ENCODE measurements at regions not wholly inside any gene's neighbourhood (a gene's known extent, or its start where the extent isn't known, plus 50 kb on each side); places are given as distances from the start of the nearest gene placed in this dataset.
"Not testable (repeated sequence)": the region's sequence is repeated elsewhere in the genome, so short reads cannot be mapped to it uniquely, and the experiment has no call there.

DNA sequence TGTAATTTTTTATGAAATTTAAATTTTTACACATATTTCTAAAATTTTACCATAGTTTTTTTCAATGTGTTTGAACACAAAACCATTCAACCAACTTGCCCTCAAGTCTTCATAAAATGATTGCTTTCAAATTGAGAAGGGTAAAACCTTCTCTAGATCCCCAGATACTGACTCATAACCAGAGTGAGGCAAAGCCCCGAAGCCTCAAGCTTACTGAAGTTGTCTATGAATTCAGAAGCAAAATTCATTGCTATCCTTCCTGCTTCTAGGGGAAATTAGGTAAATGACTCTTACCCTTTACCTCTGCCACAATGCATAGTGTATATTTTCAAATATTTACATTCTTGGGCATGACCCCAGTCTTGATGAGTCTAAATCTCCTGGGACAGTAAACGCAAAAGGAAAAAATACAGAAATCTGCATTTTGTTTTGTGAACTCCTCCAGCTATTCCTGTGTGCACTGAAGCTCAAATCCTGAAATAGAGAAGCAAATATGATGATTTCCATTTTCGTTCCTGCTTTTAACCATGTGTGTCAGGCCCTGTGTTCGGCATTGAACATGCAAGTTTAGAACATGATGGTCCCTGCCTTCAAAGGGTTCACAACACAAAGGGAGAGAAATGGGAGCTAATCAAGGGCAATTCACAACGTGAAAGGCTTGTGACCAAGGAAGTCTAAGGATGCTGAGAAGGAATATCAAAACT is 246.3 kb downstream of the SUCLG1 start:
- no peak for DNase-seq

DNA sequence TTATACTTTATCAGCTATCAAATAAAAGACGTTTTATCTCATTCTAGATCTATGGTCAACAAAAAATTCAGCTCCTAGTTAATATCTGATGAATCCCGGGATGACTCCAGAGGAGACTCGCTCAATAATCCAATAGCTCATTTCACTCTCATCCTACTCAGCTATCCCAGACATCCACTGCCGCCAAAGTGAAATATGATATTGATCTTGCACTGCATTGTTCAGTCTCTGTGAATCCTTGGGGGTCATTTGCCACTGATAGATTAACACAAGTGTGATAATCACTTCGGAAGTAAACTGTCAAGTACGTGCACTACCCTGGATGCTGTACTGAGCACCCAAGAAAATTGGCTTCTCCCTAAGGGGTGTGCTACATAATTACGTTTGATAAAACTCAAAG is 249.1 kb downstream of the SUCLG1 start:
- DNase-seq: no peak

DNA sequence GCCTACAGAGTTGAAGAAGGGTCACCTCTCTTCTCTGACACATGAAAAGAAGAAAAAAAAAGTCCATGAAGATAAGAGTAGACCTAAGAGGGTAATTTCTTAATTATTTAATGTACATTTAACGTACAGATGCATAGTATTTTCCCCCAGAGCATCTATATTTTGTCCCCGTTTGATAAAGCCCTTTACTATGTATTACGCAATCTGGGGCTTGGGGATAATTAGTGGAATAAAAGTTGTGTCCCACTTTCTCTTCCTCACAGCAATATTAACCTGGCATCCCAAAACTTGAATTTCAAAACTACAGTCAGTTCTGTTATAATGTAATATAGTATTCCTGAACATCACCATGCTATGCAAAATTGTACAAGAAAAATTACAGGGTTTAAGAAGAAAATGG is 254.1 kb downstream of the SUCLG1 start:
- no peak for DNase-seq

DNA sequence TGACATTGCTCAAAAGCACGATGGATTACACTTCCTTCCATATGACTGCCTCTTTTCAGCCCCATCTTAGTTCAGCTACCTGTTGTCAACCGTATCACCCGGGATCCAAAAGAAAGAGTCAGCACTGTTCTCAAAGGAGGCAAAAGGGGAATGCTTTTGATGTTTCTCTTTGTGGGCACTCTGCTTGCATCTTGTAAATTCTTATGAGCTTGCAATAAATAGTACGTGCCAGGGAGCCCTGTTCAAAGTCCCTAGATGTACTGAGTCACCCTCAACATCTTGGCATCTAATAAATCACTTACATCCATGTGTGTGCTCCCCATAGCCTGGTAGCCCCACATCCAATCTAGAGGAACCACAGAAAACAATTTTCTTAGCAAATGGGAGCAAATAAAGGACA is 256.9 kb downstream of the SUCLG1 start:
- DNase-seq: no peak

GRCh38 chr2:84201158-84201557 is 257.9 kb downstream of the SUCLG1 start:
- DNase-seq: no peak

- no peak for DNase-seq
Measured at GRCh38 chr2:84197901-84198300, 261.2 kb downstream of the SUCLG1 start.

DNA sequence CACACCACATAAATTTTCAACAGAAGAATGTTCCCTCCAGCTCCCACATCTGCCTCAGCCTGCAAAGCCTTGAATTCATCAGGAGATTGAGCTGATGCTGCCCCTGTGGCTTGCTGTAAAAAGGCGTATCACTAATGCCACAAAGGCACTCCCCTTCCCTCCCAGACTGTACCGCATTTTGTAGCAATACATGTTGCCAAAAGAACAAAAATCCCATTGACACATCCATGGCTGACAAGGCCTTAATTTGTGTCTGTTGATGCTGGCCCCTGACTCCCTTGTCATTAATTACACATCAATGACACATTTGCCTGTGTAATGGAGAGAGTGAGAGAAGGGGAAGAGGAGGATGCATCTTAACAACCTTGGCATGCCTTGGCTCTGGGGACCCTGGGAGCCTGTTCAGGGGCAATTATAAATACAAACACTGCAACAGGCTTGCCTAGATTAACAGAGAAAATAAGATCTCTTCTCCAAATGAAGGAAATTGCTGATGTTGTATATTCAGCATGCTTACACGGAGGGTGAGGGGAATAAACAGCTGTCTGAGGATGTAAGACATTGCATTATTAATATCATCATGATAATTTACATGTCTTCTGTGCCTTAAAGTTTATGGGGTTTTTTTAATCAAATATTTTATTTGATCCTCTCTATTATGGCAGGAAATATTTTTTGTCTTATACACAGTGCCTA is 264.0 kb downstream of the SUCLG1 start:
- DNase-seq: no peak

GRCh38 chr2:84194181-84194580 is 264.9 kb downstream of the SUCLG1 start:
- no peak for DNase-seq

- DNase-seq: no peak
Measured at GRCh38 chr2:84187258-84187657, 271.8 kb downstream of the SUCLG1 start.

DNA sequence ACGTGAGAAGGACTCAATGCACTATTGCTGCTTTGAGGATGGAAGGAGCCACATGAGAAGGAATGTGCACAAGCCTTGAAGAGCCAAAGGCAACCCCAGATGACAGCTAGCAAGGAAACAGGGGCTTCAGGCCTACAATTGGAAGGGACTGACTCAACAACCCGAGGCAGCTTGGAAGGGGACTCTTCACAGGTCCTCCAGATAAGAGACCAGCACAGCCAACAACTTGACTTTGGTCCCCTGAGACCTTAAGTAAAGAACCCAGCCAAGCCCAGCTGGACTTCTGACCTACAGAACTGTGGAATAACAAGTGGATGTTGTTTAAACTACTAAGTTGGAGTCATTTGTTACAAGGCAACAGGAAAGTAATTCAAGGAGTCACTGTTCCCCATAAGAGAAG is 277.2 kb downstream of the SUCLG1 start:
- DNase-seq: no peak

DNA sequence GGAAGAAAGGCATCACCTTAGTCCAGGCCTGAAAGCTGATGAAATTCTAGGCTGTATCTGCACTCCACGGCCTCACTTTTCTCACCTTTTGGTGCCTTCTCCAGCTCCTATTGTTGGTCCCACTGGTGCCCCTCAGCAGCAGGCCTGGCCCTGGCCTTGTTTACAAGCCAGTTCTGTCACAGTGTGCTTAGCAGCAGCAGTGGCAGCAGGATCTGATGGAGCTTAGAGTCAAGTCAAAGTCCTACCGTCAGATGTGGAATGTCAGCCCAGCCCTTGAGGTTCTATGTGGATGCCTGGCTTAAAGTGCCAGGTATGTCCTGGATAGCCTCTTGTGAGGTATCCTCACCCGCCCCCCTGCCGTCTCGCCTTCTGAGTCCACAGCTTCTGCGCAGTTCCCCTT is 281.3 kb downstream of the SUCLG1 start:
- DNase-seq: no peak

DNA sequence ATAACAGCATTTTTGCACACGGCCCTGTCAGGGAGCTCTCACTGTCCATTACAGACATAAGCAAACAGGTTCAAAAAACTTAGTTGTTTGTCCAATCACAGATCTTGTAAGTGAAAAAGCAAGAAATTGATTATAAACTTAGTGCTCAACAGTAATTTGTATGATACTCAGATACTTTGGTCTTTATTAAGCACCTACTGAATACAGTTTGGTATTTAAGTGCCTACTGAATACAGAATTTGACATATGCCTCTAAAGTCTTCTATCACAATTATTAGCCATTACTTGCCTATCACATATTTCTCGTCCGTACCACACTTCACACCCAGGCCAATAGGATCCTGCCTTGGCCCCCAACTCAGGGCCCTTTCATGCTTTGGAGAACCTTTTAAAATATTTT is 283.1 kb downstream of the SUCLG1 start:
- no peak for DNase-seq

- DNase-seq: no peak
Measured at GRCh38 chr2:84175340-84175739, 283.7 kb downstream of the SUCLG1 start.

GRCh38 chr2:84173041-84173440 is 286.0 kb downstream of the SUCLG1 start:
- DNase-seq: no peak

DNA sequence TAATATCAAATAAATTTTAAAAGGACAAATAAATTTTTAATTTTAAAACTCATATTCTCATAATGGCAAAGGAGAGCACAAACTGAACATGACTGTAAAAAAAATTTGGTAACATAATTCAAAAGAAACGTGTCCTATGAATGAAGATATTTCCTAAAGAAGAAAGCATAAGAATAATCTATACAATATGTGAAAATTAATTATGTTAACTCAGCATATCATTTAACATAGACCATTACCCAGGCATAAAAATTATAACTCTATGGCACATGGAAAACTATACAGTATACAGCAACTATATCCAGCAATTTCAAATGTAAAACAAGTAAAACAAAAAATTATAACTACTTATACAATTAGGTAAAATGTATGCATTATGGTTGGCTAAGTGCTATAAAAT is 288.1 kb downstream of the SUCLG1 start:
- DNase-seq: no peak

DNA sequence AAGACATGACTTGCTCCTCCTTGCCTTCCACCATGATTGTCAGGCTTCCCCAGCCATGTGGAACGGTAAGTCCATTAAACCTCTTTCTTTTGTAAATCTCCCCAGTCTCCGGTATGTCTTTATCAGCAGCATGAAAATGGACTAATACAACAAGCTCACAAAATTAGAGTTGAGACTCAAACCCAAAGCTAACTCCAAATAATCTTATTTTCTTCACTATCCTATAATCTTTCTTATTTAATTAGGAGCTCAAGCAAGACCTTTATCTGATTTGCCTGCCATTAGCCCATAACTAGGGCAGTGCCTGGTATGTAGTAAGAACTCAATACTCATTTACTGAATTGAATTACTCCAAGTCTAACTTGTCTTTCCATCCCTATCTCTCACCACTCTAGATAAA is 289.2 kb downstream of the SUCLG1 start:
- no peak for DNase-seq

DNA sequence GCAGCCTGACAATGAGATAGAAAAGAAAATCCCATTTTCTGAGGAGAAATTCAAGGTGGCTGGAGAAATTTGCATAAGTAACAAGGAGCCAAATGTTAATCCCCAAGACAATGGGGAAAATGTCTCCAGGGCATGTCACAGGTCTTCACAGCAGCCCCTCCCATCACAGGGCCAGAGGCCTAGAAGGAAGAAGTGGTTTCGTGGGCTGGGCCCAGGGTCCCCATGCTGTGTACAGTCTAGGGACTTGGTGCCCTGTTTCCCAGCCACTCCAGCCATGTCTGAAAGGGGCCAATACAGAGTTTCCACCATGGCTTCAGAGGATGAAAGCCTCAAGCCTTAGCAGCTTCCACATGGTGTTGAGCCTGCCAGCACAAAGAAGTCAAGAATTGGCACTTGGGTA is 290.5 kb downstream of the SUCLG1 start:
- not testable (repeated sequence) for DNase-seq

GRCh38 chr2:84165256-84165655 is 293.8 kb downstream of the SUCLG1 start:
- DNase-seq: no peak

GRCh38 chr2:84160453-84160852 is 298.6 kb downstream of the SUCLG1 start:
- DNase-seq: no peak

- no peak for DNase-seq
Measured at GRCh38 chr2:84158605-84159004, 300.5 kb downstream of the SUCLG1 start.

DNA sequence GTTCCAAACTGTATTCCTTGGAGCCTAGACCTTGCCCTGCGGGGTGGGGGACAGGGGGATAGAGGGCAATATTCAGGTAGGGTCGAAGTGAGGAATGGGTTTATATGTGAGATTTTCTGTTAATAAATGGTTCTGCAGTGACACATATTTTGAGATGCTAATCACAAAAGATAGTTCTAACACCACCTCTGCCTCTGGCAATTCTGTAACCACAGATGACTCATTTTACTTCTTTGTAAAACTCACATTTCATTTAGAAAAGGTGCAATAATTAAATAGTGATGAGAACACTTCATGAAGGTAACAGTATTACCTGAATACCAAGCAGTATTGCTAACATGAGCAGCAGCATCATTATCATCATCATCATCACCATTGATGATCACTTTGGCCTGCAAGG is 306.6 kb downstream of the SUCLG1 start:
- DNase-seq: no peak

DNA sequence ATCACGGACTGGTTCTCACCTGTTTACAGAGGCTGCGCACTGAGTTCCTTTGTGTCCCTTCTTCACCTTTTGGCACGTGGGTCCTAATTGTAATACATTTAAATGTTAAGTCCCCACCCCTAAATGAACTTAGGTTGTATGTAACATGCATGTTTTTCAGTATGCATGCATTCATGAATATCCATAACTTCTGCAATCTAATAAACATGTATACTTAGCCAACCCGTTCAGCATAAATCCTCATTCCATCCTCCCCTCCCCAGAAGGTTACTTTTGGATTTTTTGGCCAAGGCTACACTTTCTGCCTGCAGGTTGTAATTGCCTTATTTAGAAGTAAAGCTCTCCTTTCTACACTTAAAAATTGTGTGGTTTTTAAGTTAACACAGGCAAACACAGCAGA is 314.7 kb downstream of the SUCLG1 start:
- DNase-seq: no peak

DNA sequence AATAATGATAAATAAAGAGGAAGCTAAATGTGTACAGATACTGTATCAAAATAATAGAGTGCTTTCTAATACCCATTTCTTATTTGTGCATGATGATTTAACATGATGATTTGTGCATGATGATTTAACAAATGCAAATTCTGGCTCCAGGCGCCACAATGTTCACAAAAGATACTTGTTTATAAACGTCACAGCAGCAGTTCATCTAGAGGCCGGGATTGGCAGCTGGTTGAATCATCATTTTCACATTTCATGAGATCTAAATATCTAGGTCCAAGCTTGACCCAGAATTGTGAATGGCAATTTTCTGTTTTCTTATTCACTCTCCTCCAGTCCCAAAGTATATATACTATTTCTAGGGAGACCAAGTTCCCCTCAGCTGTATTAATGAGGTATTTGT is 322.0 kb downstream of the SUCLG1 start:
- no peak for DNase-seq

DNA sequence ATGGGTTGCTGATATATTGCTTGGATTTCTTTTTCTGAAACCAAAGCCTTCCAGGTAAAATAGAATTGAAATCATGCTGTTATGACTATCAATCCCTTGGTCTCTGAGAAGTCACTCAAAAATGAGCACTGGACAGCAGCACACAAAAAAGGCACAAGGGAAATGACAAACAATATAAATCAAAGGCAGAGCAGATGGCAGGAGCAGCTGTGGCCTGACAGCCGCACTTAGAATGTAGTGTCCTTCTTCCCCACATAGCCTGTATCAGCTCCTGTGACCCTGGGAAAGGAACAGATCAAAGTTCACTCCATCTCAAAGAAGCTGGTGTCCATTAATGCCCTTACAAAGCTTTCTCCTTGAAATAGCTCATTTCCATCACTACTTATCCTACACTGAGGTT is 326.7 kb downstream of the SUCLG1 start:
- DNase-seq: no peak

DNA sequence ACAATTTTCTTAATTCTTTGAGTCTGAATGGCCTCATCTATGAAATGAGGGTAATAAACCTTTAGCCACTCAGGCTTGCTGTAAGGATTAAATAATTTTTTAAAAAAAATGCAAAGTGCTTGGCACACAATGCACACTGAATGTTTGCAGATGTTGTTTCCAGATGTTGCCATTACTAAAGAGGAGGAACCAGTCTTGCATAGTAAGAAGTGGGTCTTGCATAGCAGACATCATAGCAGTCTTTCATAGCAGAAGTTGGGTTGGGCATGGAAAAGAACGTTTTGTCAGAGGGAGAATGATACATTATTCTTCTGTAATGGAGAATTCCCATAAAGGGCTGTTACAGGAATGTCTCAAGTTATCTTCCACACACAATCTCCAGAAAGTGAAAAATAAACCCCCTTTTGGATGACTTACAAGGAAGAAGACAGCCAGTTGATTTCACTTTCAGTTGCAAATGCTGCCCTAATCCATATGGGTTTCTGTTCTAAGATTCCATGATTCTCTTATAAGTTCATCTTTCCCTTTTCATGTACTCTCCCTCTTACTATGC is 327.7 kb downstream of the SUCLG1 start:
- no peak for DNase-seq

Measured in KG1 (cell line).